GM18909 (cell line): ENCODE measurements at regions not wholly inside any gene's neighbourhood (a gene's known extent, or its start where the extent isn't known, plus 50 kb on each side); places are given as distances from the start of the nearest gene placed in this dataset.

Experiments
- ATAC-seq: cut with Tn5 transposase; IDR thresholded peaks from one replicate; pipeline ENCODE4 v1.9.1; 2021; ENCODE audit warnings: mild to moderate bottlenecking; ENCODE audit not compliant: unreplicated experiment, poor library complexity

DNA sequence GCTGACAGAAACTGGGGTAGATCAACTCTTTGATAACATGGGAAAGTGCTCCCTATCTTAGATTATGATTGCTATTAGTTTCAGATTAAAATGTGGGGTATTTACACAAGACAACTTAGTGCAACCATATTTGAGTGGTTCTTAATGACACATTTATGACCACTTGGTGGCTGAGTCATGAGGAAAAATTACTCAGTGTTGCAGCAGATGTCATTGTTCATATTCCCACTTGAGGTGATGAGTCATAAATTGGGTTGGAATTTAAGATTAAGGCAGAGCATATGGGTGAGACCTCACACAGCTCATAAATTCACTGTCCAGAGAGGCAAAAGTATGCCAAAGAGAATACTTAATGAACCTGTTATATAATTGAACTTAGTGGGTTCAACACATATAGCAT lies 408.3 kb downstream of the DMRT2 start:
- ATAC-seq: no peak

DNA sequence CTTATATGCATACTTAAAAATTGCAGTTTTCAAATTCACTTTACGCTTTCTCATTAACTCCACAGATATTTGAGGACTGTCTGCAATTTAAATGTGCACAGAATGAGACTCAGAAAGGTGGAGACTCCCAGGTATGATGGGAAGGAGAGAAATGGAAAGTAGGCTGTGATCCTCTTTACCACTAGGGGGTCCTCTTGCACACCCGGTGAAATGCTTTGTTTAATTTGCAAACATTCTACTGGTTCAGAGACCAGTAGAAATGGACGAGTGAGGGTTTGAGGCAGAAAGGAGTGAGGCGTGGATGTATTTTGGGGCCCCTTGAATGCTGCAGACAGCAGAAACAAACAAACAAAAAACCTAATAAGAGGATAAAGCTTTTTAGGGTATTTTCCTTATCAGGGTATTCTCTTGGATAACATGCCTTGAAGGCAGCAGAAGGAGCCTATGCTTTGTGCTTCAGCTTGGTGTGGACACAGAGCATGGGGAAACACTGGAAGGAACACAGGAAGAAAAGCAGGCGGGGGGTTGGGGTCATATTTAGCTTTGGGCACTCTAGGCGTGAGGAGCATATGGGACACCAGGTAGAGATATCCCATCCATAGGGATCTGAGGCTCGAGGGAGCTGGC lies 410.1 kb downstream of the DMRT2 start:
- ATAC-seq: peak; percentile 83

DNA sequence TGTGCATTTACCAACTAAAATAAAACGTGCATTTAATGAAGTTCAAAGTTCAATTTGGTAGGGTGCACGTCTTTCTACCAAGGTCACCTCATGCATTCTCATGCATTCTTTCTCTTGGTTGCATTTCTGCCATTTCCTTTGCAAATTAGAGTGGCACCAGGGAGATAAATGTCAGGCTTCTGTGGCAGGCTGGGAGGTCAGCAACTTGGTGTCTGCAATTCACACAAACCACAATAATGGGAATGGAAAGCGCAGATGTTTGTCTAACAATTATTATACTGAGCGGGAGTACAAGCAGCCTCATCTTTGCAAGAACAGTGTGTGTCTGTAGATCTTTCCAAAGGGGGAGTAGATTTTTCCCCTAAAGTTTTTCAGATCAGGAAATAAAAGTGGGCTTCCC lies 411.7 kb downstream of the DMRT2 start:
- ATAC-seq: no peak

DNA sequence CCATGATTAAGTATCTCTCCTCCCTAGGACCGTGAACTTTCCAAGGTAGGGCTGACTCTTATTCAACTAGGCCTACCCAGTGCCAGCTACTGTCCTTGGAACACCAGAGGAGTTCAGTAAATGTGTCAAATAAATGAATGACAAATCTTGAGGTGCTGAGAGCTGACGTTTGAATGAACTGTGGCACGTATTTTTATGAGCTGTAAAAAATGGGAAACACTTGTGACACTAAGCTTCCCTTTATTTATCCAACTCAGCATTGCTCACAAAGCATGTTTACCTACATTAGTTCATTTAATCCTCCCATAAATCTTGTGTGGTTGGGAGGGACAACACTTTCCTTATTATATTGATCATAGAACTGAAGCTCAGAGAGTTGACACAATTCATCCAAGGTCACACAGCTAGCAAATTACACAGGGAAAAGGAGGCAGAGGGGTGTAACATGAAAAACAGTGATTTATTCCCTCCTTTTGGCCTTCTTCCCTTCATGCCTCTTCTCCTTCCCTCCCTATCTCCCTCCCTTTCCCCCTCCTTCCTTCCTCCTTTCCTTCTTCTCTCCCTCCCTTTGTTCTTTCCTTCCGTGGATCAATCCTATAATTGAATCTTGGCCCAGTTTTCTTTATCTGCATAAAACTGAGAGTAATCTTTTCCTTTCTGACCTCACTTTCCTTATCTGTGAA lies 412.6 kb downstream of the DMRT2 start:
- no peak for ATAC-seq

DNA sequence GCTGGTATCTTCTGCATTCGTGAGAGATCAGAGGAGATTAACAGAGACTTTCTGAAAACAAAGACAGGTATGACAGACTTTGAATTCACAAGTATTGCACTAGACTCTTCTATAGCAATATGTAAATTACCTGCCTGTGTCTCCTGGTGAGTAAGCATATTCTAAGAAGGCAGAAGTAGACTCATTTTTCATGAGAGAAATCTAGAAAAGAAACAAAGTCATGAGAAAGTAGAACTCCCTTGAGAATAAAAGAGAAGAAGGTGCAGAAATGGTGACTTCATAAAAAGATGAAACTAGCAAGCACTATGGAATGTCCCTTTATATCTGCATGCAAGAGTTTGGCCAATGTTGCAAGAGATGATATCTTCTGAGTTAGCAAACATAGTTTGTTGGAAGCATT lies 419.8 kb downstream of the DMRT2 start:
- ATAC-seq: peak; percentile 96

DNA sequence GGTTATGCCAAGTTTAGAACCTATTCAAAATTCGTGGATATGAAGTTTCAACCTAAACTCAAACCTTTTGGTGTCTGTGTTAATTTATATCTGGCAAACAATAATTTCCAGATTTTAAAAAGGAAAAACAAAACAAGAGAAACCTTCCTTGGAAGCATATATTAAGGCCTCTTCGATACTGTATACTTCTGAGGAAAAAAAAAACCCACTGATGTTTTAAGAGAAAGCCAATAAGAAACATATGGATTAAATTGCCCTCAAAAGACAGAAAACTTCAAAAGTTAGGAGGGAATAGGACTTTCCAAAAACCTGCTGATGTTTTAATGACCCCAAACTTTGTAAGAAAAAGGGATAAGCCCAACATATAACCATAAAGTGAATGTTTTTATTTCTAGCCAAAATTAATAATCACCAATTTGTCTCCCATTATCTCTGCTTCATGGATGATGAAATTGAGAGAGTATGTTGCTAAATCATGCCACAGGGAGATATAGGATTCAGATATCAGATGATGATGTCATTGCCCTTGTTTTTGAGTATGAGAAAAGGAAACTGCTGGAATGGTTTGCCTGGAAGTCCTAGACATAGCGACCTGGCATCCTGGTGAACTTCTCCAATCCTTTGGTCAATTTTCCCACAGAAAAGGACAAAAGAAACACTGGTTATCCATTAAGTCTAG lies 423.9 kb downstream of the DMRT2 start:
- no peak for ATAC-seq

DNA sequence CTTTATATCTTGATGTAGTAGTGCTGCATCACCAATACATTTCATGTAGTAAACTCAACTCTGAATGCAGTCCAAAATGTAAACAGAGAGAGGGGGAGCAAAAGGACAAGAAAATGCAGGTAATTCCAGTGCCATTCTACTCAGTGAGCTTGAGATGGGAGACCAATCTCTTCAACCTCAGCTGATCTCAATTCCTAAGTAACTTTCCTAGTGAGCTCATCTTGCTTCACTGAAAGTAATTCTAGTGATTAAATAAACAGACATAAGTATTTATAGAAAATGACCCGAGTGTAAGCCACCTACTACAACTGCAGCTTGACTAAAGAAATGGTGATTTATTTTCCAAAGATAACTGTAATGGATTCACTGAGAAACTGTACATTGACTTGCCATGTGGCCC lies 424.5 kb downstream of the DMRT2 start:
- ATAC-seq: no peak

DNA sequence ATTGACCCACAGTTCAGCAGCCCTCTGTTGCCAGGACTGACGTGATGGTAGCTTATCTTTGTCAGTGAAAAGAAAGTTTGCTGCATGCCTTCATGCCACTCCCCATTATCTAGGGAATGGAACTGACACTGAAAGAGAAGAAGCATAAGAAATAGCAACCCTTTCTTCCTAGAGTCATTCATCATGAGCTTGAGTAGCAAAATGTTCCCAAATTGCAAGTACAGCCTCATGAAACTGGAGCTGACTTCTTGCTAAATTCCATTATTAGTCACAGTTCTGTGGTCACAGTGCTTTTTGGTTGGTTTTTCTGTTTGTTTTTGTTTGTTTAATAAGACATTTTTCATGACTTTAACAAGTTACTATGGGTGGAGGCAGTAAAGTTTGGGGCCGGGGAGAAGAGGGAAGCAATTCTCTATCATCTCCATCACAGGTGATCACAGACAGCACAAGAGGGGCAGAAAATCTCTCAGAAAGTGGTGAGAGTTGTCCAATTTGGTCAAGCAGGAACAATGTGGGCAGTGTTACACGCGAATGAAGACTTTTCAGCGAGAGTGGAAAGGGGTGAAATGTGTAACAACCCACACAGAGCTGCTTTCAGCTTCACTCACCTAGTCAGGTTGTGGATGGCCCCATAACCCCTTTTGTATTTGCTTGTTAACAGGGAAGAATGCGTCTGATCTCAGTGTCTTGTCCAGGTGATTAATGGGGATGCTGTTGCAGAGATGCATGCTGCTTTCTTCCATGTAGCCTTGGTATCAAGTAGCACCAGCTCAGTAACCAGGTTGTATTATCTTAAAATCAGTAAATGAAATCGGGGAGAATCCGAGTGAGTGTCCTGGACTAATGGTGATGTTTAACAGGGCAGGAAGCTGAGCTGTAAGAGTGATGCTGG lies 440.4 kb downstream of the DMRT2 start:
- peak; percentile 86 for ATAC-seq

DNA sequence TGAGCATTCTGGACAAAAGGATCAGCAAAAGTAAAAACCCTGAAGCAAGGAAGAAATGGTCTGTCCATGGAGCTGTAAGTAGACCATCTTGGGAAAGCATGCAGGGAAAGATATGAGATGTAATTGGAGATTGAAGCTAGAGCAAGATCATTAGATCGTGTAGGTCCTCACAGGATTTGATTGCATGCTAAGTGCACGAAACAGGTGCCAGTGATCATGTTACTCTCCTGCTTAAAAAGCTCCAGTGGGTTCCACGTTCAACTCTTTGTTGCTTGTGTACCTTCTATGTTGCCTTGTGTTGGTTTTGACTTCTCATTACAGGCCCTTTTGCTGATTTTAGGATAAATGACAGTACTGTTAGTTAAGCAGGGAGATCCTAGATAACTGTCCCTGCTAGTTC lies 442.0 kb downstream of the DMRT2 start:
- ATAC-seq: no peak

DNA sequence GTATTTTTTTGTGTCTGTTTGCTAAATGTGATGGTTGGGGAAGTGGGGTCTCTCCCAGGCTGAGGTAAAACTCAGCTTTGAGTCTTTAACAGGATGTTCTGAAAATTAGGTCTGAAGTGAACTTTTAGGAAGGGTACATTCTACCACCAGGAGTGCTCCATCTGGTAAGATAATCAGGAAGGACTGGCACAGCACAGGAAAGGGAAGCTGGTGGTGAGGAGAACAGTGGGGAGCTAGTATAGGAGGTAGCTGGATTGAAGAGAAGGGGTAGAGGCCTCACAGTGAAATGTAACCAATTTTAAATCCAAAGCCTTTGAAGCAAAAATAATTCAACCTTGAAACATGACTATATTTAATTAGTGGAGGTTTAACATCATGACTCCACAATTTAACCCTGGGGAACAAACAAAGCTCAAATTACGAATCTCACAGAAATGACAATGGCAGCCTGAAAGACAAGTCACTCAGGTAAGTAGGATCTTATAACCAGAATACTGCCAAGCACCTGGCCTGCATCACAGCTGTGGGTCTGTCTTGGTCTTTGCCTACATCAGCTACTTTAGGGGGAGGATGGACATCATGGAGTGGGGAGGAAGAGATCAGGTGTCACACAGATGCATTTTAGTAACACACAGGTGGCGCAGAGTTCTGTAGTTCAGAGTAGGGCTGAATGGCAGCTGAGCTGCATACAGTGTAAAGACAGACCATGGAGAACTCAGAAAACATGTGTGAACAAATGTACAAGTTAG lies 445.3 kb downstream of the DMRT2 start:
- ATAC-seq: no peak

DNA sequence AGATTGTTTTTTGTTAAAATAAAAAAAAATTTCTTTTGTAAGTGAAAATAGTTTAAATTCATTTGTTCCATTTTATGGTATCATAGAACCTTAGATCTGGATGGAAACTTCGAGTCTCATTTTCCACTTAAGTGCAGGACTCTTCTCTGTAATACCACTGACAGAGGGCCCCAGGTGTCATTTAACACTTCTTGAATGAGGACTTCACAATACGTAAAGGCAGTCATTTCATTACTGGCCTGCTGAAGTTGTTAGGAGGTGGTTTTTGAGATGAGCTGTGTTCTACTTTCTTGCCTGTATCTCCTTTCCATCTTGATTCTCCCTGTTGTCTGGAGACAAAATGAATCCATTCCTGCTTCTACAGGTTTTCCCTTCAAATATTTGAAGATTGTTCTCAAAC lies 455.3 kb downstream of the DMRT2 start:
- ATAC-seq: no peak

DNA sequence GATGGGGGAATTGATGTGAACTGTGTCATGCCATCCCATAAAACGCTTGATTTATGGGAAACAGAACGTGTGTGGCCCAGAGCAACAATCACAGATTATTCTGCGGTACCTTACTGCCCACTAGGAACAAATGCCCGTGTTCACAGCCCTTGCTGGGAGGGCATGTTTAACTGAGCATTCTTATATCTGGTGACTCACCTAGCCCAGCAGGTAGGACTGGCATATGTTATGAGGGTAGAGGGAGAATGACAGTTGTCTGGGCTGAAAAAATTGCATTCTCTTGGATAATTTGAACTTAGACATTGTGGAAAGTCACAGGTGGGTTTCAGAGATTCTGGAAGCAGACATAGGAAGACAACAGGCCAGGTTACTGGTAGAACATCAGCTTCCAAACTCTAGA lies 460.6 kb downstream of the DMRT2 start:
- no peak for ATAC-seq

DNA sequence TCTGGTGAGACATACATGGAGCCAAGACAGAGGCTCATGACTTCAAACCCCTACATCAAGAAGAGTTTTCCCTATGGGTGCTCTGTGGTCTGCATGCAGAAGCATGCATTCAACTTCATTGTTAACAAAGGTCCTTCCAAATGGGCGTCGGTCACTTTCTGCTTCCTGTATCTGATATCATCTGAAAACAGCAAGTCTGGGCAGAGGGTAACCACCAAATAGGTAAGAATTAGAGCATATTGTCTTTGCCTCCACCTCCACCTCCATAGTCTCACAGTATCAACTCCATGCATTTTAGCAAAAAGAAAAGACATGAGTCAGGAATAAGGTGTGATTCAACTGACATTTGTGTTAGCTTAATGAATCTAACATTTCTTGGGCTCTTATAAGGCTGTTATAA lies 462.9 kb downstream of the DMRT2 start:
- no peak for ATAC-seq

DNA sequence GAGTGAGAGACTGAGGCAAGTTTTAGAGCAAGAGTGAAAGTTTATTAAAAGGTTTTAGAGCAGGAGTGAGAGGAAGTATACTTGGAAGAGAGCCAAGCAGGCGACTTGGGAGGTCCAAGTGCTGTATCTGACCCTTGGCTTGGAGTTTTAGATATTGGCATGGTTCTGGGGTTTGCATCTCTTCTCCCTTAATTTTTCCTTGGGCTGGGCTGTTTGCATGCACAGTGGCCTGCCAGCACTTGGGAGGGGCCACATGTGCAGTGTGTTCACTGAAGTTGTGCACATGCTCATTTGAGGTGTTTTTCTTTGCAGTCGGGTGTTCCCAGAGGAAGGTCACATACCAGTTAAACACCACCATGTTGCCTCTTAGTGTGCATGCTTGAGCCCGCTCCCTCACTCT lies 464.1 kb downstream of the DMRT2 start:
- no peak for ATAC-seq

DNA sequence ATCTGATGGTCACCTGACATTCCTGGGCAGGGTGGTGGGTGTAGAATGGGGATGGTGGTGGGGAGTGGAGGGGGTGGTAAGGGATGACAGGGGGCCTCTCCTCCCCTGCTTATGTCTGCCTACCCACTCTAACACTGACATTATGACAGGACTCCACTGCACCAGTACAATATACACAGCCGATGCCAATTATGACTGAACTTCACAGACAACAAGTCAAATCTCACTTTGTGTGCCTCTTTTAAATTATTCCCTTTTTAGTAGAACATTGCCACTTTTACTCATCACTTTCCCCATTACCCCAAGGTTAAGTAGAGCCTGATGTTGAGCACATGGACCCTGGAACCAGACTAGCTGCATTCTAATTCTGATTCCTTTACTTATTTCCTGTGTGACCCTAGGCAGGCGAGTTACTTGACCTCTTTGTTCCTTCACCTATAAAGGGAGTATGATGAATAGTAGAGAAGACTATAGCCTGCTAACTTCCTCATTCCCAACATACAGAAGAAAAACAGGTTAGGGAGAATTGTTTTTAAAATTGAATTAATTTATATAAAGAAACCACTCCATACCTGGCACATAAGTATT lies 464.7 kb downstream of the DMRT2 start:
- ATAC-seq: no peak

DNA sequence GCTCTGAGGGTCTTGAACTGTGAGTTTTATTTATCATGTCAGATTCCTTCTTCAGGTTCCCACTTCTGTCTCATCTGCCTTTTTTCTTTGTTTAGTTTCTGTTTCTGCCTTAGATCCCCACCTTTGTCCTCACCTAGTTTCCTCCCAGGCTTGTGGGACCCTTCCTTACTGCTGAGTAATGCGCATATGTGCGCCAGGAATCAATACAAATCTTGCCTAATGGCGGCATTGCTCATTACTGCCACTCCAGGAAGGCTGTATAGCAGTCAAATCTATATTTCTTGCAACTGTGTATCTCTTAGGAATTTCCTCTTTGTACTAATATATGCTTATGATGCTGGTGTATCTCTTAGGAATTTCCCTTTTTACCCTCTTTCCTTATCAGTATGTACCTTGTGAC lies 465.4 kb downstream of the DMRT2 start:
- ATAC-seq: no peak

DNA sequence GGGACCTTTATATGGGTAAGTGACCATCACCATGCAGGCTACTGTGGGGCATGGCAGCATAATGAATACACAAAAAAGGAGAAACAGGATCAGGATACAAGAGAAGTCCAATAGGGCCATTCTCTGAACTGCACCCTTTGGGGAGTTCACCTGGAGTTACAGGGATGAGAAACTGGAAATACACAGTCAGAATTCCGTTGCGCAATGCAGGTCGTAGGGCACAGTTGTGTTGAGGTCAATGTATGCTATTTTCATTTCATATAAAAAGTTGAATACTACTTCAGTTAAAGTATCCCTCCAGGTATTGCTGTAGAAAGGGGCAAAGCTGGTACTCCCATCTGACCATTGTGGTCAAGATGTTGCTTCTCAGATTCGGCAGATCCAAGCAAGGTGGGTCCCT lies 471.4 kb downstream of the DMRT2 start:
- ATAC-seq: no peak

DNA sequence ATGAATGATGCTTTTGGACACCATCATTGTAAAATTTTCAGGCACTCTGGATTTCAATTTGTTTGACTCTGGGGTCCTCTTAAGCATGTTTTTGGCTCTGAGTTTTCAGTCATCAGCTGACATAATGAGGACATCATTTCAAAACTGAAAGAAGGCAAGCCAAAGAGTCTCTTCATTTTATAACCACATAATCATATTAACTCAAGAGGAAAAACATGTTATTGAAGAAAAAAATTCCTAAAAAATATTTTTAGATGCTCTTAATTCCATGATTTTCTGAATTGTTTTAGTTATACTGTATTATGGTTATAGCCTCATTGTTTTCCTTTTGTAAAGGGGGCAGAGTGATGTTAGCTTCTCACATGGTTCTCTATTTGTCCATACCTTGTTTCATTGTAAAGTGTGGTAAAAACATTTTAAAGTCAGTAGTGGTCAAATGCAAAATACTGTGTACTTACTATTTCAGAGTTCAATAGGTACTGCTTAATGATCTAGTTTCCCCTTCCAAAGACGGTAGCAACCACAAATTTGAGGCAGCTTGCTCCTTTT lies 472.1 kb downstream of the DMRT2 start:
- peak; percentile 77 for ATAC-seq

DNA sequence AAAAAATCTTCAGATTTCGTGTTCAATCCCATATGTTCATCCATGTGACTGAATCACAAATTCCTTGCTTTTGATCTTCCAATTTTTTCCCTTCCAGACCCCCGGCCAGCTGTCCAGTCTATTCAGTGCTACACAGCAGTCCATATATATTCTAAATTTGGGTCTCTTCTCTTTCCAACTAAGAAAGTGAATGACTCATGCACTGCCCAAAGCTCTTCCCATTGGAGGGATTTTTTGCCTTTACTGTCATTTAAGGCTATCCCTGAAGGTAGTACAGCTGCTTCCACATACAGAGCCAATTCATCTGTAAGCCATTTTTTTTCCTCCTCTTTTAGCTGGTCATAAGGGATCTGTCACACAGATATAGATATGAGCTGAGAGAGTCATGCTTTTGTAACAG lies 478.3 kb downstream of the DMRT2 start:
- ATAC-seq: no peak

DNA sequence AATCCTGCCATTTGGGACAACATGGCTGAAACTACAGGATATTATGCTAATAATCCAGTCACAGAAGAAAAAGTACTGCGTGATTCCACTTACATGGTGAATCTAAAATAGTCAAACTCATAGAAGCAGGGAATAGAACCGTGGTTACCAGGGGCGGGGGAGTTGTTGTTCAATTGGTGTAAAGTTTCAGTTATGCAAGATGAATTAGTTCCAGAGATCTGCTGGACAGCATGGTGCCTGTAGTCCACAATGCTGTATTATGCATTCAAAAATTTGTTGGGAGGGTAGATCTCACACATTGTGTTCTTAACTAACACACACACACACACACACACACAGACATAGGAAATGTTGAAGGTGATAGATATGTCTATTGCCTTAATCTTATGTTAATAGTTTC lies 480.5 kb downstream of the DMRT2 start:
- no peak for ATAC-seq
